ENCODE measurements at regions not wholly inside any gene's neighbourhood (a gene's known extent, or its start where the extent isn't known, plus 50 kb on each side); places are given as distances from the start of the nearest gene placed in this dataset.

DNA sequence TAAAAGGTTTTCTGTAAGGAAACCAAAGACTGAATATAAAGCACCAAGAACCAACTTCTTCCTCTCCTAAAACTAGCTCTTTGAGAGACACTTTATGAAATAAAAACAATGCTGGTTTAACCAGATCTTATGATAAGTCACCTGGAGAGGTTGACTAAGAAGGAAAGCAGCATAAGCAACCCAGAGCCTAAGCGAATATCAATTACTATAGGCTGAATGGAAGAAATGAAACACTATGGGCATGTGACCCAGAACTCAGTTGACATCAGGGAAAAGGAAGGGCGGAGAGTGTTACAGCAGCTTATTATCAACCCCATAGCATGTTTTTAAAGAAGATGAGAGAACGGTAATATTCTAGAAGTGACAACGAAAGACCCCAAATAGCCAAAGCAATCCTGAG lies 94.1 kb upstream of the STMND1 start:
- H3K4me1 ChIP-seq (ENCODE audit: control insufficient read depth in 1 of 2, insufficient read depth in 2 of 2, low read depth in 1 of 2, low read length in 1 of 2), result peaks cover 4 to 6% of the 10 kb centered on the region in 2 experiments; a peak in 3 of 4 replicates
- ChIA-PET CTCF (no interaction called here), POLR2A (no interaction called here)
- no peak for DNase-seq
- no peaks in the 10 kb centered on the region for H3K9me2 ChIP-seq
- H3K9ac ChIP-seq, result no peak overlapping the region
- H3K9me3 ChIP-seq, result peaks cover 6% of the 10 kb centered on the region; the same call in 1 of the 2 replicates
- no peaks in the 10 kb centered on the region for H4K20me1 ChIP-seq (ENCODE audit: insufficient read depth)
- H3K27me3 ChIP-seq (ENCODE audit: insufficient read depth), result no peaks in the 10 kb centered on the region
- peaks cover 3% of the 10 kb centered on the region for H3F3A ChIP-seq (replicated peaks; ENCODE audit: insufficient read depth)
- H3K4me2 ChIP-seq, result no peak overlapping the region
- no peak overlapping the region for H3K4me3 ChIP-seq (ENCODE audit: low read depth in 2 of 2, low read length in 1 of 2)
- no peak overlapping the region for H3K27ac ChIP-seq (ENCODE audit: low read depth in 2 of 2, low read length in 1 of 2)
- 83% methylated on average over 4 of the region's 4 CpGs for WGBS (ENCODE audit: low lambda C conversion rate)
- no peaks in the 10 kb centered on the region for H3K36me3 ChIP-seq (replicated peaks in 1 of 2; ENCODE audit: control insufficient read depth in 1 of 2, insufficient read depth in 2 of 2, low read length in 1 of 2)
- TF ChIP-seq NRF1 (IDR thresholded peaks at IDR 0.05; ENCODE audit: low read depth, low read length), result no peak
- TF ChIP-seq CHD2 (IDR thresholded peaks at IDR 0.05; ENCODE audit: low read length, partially characterized antibody), result no peak
- no peak for TF ChIP-seq FOSL2 (IDR thresholded peaks at IDR 0.05; ENCODE audit: borderline replicate concordance, low read depth)
- TF ChIP-seq USF1 (IDR thresholded peaks at IDR 0.05; ENCODE audit: borderline replicate concordance, low read depth), result no peak
- TF ChIP-seq TAF1 (IDR thresholded peaks at IDR 0.05; ENCODE audit: borderline replicate concordance, low read depth, low read length), result no peak
- TF ChIP-seq YY1 (IDR thresholded peaks at IDR 0.05; ENCODE audit: low read depth), result no peak
- TF ChIP-seq REST (IDR thresholded peaks at IDR 0.05; ENCODE audit: low read depth, low read length), result no peak
- no peak for TF ChIP-seq FOXJ3 (CRISPR knock-in tag; IDR thresholded peaks at IDR 0.05)
- no peak for TF ChIP-seq SMC3 (IDR thresholded peaks at IDR 0.05; ENCODE audit: low read depth, low read length)
- no peak for TF ChIP-seq PBX3 (IDR thresholded peaks at IDR 0.05)
- TF ChIP-seq GABPA (IDR thresholded peaks at IDR 0.05; ENCODE audit: low read depth), result no peak
- TF ChIP-seq RAD21 (IDR thresholded peaks at IDR 0.05; ENCODE audit: low read length), result no peak
- no peak for TF ChIP-seq MEF2A (IDR thresholded peaks at IDR 0.05; ENCODE audit: borderline replicate concordance, low read depth)
- TF ChIP-seq NFIC (IDR thresholded peaks at IDR 0.05; ENCODE audit: borderline replicate concordance), result no peak
- TF ChIP-seq FOXM1 (IDR thresholded peaks at IDR 0.05; ENCODE audit: low read depth), result no peak
- TF ChIP-seq USF2 (IDR thresholded peaks at IDR 0.05; ENCODE audit: borderline replicate concordance, low read depth, low read length), result no peak
- no peak overlapping the region for H2AFZ ChIP-seq (ENCODE audit: low read depth)
- H3K79me2 ChIP-seq (ENCODE audit: insufficient read depth), result no peaks in the 10 kb centered on the region
